ENCODE measurements at regions not wholly inside any gene's neighbourhood (a gene's known extent, or its start where the extent isn't known, plus 50 kb on each side); places are given as distances from the start of the nearest gene placed in this dataset.
"Not testable (repeated sequence)": the region's sequence is repeated elsewhere in the genome, so short reads cannot be mapped to it uniquely, and the experiment has no call there.

DNA sequence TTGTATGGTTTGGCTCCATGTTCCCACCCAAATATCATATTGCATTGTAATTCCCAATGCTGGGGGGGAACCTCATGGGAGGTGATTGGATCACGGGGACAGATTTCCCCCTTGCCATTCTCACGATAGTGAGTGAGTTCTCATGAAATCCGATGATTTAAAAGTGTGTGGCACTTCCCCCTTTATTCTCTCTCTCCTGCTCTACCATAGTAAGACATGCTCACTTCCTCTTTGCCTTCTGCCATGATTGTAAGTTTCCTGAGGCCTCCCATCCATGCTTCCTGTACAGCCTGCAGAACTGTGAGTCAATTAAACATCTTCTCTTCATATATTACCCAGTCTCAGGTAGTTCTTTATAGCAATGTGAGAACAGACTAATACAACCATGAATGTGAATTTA lies 211.6 kb upstream of the NR5A2 start:
- DNase-seq: no peak

DNA sequence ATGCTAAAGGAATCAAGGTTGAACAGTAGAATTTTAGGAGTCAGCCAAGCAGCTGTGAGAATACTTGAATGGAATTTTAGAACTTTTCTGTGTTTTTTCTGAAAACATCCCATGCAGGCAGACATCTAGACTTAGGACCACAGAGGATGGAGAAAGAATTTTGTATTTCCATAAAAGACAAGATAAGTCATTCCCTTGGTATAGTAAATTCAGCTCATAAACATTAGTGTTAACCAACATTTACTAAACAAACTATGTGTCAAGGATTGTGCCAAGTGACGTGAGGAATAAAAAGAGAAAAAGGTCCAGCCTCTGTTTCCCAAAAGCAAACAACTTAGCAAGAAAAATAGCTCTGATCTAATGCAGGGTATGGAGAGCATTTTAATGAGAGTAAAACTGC lies 210.2 kb upstream of the NR5A2 start:
- no peak for DNase-seq

DNA sequence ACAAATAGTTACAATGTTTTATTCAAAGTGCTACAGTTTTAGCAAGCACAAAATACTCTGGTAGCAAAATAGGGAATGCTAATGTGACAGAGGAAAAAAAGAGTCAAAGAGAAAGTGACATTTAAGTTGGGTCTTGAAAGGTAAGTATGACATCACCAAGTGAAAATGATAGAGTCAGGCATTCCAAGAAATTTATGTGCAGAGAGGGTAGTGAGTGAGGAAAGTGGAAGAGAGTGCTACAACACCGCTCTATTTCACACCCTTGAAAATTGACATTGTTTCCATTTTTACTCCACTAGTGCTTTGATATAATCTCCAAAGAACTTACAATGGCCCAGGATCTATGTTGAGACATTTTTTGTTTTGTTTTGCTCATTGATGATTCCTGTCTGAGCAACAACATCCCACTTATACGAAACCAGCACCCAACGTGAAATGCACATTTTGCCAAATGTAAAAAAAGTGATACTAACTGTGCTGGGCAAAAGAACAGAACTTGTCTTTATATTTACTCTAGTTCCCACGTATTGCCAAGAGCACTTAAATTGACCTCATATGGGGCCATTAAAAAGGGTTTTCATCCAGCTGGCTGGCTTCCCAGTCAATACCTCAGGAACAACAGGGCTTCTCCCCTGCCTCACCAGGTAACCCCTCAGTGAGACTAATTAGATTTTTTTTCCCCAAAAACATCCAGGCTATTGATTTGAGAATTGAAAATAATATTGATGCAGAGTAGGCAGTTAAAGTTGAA lies 206.3 kb upstream of the NR5A2 start:
- DNase-seq: no peak

DNA sequence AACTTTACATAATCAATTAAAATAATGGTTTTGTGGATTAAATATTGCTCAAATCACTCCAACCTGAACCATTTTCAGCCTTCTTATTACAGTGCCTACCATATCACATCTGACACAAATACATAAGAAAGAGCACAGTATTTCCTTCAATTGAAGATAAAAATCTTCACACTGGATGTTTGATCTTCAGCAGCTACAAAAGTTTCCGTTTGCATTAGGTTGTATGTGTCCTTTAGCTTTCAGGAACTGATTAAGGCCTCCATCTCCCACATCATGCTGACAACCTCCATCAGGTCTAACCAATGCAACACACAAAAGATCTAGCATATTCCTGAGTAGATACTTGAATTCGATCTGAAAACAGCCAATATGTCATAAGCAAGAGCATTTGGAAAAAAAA lies 195.1 kb upstream of the NR5A2 start:
- no peak for DNase-seq

DNA sequence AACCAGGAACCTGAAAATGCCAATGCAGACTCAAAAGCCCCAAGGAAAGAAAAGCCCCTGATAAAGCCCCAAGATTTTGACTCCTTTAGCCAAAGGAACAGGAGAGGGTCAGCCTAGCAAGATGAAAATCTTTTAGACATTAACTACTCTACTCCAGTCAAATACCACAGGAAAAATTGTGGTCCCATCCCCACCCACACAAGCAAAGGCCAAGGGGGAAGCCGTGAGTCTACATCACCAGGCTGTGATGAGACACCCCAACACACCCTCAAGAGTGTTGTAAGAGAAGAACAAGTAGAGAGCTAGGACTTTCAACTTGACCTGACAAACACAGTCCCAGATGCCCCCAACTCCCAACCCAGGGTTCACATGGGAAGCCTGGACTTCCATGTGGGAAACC lies 192.8 kb upstream of the NR5A2 start:
- no peak for DNase-seq

GRCh38 chr1:199836430-199836829 lies 191.1 kb upstream of the NR5A2 start:
- no peak for DNase-seq

GRCh38 chr1:199837321-199837720 lies 190.2 kb upstream of the NR5A2 start:
- DNase-seq: no peak

DNA sequence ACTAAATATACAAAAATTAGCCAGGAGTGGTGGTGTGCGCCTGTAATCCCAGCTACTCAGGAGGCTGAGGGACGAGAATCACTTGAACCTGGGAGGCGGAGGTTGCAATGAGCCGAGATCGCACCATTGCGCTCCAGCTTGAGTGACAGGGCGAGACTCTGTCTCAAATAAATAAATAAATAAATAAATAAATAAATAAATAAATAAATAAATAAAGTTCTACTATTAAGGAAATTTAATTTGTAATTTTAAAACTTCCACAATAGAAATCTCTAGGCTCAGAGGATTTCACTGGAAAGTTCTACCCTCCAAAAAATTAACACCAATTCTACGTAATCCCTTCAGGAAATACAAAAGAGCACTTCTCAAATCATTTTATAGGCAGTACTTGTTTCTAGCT lies 187.9 kb upstream of the NR5A2 start:
- not testable (repeated sequence) for DNase-seq

- DNase-seq: not testable (repeated sequence)
Observed at GRCh38 chr1:199843096-199843495, 184.4 kb upstream of the NR5A2 start.

DNA sequence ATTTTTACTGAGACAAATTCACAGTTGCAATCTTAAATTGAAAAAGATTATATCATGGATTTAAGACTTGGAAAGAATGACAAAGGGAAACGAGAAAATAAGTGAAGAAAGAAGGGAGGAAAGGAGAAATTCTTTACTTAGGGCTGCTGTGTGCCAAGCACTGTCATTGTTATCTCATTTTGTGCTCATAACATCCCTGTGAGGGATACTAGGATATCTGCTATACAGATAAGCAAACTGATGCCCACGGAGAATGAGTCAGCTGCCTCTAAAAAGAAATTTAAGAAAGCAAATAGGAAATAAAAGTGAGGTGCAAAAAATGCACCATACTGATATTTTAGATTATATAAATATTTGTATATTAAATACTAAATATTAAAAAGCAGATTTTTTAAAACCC lies 183.6 kb upstream of the NR5A2 start:
- DNase-seq: no peak

DNA sequence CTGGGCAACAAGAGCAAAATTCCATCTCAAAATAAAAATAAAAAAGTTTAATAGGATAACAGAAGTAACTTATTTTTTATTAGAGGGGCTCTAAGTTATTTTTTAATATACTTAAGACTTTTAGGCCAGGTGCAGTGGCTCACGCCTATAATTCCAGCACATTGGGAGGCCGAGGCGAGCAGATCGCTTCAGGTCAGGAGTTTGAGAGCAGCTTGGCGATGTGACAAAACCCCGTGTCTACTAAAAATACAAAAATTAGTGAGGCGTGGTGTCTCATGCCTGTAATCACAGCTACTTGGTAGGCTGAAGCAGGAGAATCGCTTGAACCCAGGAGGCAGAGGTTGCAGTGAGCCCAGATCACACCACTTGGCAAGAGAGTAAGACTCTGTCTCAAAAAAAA lies 180.5 kb upstream of the NR5A2 start:
- DNase-seq: no peak

DNA sequence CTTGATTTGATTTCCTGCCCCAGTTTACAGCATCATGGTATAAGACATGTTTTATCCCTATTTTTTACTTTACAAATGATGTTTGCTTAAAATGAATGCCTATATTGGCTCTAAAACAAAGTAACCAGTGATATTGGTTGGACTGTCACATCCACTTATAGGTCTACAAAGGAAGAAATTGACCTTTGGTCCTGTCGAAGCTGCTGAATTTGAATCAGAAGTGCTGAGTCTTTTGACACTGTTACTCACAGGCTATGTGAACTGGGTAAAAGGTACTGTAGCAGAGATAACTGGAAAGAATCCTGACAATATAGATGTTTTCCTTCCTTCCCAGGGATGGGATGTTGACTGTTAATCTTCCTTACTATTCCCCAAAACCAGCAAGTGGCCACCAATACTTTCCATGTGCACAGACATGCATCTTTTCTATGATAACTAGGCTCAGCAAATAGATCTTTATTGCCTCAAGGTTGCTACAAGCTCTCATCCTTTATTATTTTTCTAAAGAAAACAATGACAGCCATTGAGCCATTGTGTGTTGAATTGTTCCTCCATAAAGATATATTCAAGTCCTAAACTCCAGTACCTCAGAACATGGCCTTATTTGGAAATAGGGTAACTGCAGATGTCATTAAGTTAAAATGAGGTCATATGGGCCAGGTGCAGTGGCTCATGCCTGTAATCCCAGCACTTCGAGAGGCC lies 175.9 kb upstream of the NR5A2 start:
- DNase-seq: no peak

DNA sequence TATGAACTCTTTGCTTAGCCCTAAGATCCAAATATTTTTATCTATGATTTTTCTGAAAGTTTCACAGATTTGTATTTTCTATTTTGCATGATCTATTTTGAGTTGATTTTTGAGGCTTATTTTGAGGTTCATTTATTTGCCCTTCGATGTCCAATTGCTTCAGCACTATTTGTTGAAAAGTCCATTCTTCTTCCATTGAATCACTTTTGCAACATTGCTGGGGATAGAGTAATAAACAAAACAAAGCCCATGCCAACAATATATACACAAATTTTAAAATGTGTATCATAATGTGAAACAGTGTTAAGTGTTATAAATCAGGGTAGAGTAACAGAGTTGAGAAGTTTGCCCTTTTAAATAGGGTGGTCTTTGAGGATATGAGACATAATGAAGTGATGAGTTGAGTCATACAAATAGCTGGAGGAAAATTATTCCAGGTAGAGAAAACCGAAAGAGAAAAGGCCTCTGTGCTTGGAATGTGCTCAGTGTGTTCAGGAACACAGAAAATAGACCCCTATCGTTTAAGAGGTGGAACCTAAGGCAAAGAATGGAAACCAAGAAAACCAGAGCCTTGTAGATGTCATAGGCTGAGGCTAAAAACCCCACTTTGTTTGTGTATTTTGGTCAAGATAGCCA lies 172.7 kb upstream of the NR5A2 start:
- DNase-seq: no peak

- no peak for DNase-seq
Observed at GRCh38 chr1:199855580-199855979, 171.9 kb upstream of the NR5A2 start.

DNA sequence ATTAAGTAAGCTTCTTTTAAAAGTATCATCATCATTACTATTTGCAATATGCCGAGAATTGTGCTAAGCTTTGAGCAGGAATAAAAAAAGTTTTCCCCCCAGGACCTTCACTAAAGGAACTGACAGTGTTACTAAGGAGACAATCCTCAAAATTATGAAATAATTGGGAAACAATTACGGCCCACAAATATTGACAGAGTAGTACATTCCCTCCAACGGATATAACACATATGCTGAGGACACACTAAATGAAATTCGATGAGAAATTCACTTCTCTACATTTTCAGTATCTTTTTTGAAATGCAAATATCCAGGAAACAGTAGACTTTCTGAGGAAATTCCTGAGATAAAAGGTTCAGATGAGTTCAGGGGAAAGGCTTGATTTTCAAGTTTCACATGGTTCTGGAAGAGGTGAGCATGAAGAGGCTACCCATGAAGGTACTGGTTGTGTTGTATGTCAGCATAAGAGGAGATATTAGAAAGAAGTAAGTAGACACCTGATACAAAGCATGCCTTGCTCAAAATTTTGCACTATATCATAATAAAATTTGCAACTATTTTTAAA lies 171.2 kb upstream of the NR5A2 start:
- DNase-seq: no peak

- no peak for DNase-seq
Observed at GRCh38 chr1:199857108-199857507, 170.4 kb upstream of the NR5A2 start.

DNA sequence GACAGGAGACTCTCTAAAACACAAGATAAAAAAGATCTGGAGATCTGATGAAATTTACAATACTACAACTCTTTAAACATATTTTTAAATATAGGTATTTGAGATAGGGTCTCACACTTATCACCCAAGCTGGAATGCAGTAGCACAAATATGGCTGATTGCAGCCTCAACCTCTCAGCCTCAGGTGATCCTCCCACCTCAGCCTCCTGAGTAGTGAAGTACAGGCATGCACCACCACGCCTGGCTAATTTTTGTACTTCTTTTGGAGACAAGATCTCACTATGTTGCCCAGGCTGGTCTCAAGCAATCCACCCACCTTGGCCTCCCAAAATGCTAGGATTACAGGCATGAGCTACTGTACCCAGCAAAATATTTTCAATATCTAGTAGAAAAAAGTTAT lies 170.0 kb upstream of the NR5A2 start:
- no peak for DNase-seq

- no peak for DNase-seq
Observed at GRCh38 chr1:199858171-199858570, 169.3 kb upstream of the NR5A2 start.

GRCh38 chr1:199858856-199859255 lies 168.7 kb upstream of the NR5A2 start:
- no peak for DNase-seq

GRCh38 chr1:199859491-199859933 lies 168.0 kb upstream of the NR5A2 start:
- no peak for DNase-seq

GRCh38 chr1:199861020-199861795 lies 166.3 kb upstream of the NR5A2 start:
- DNase-seq: no peak

DNA sequence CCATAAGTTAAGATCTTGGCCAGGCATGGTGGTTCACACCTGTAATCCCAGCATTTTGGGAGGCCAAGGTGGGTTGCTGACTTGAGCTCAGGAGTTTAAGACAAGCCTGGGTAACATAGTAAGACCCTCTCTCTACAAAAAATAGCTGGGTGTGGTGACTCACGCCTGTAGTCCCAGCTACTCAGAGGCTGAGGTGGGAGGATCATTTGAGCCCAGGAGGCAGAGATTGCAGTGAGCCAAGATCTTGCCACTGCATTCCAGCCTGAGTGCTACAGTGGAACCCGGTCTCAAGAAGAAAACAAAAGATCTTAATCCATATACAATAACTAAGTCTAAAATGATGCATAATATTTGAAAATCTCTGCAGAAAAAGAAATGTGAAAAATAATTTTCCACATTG lies 165.5 kb upstream of the NR5A2 start:
- DNase-seq: no peak

DNA sequence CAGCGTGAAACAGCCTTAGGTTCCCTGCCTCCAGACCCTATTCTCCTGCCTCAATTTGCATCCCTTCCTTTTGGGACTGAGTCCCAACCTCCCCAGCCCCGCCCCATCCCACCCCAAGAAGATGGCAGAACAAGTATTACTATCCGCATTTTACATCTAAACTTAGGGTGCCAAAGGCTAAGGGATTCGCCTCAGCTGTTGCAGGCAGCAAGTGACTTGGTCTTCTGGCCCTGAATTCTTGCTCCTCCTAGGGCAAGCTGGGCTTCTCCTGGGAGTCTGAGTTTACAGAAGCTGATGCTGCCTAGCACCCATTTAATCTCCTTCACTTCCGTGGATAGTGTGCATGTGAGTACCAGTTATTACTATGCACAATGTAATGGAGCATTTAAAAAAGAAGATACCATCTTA lies 161.3 kb upstream of the NR5A2 start:
- DNase-seq: no peak

All from T-helper 2 cell (primary cell).